DMS114 treated with DMSO at 0.1 percent for 48 hours (cell line): ENCODE measurements at regions not wholly inside any gene's neighbourhood (a gene's known extent, or its start where the extent isn't known, plus 50 kb on each side); places are given as distances from the start of the nearest gene placed in this dataset.
"Not testable (repeated sequence)": the region's sequence is repeated elsewhere in the genome, so short reads cannot be mapped to it uniquely, and the experiment has no call there.

ENCODE experiments used
- DNase-seq: peaks from one replicate; lab custom pipeline; 2025; ENCODE audit not compliant: unreplicated experiment; lab: John Stamatoyannopoulos, UW

- DNase-seq = no peak
Measured at GRCh38 chr10:8830876-8831275, 776.4 kb downstream of the GATA3 start.

DNA sequence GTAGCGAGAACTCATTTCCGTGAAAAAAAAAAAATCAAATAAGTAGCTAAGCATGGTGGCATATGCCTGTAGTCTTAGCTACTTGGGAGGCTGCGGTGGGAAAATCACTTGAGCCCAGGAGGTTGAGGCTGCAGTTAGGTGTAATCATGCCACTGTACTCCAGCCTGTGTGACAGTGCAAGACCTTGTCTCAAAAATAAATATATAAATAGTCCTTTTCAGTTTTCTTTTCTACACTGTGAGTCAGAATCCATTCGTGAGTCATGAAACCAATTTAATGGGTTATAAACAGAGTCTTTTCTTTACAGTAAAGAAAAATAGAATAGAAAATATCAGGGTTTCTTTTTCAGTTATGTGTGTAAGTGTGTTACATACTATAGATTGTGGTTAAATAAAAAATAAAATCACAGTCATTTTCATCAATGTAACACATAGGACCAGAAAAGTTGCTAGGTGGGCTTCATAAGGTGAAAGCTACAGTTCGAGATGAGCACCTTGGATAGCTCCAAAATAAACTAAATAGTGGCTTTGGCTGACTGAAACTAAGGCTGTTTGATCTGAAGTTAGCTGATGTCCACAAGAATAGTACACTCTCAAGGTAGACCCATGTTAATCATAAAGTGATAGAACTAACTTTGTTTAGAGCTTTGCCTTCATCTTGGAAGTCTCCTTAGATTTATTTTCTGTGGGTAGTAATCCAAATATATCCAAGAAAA, 781.1 kb downstream of the GATA3 start:
- no peak for DNase-seq

DNA sequence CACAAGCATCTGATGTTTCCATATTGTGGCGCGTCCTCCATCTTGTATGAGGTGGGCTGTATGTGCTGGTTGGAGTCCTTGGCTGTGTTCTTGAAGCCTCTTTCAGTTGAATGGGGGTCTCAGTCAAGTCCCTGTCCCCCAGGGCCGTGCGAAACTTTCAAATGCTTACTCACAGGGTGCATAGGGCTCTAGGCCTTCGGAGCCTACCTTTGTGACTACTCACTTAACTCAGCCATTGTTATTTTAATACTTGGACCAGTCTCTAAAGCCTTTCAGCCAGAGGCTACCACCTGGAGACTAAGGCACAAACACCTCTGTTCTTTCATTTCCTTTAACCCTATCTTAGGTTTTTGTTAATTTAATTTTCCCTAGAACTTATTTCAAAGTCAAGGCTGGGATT, 785.9 kb downstream of the GATA3 start:
- no peak for DNase-seq

DNA sequence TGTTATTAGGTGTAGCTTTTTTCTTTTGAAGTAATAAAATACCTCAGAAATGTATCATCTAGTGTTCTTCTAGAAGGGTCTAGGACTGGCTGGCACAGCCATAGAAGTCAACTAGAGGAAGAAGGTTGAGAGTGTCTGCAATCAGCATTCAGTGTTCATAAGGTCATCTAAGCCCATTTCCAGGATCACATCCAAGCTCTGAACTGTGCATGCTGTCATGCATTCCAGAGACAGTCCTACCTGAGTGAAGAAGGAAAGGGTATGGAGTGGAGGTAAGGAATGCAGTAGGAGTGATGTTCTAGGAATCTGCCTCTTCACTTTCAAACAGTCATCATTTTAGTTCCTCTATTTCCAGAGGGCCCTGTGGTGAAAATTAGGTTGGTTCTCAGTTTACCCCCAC, 789.7 kb downstream of the GATA3 start:
- DNase-seq = no peak

- no peak for DNase-seq
Measured at GRCh38 chr10:8852546-8852945, 798.1 kb downstream of the GATA3 start.

DNA sequence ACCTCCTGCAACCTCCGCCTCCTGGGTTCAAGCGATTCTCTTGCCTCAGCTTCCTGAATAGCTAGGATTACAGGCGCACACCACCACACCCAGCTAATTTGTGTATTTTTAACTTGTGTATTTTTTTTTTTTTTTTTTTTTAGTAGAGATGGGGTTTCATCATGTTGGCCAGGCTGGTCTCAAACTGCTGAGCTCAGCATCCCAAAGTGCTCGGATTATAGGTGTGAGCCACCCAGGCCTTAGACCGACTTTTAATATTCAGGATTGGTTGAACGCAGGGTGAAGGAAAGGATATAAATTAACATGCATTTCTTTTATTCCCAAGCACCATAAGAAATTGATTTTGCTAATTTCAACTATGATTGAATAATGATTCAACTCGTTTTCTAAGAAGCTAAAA, 798.6 kb downstream of the GATA3 start:
- DNase-seq = no peak

GRCh38 chr10:8868924-8869323, 814.4 kb downstream of the GATA3 start:
- not testable (repeated sequence) for DNase-seq

GRCh38 chr10:8873310-8873709, 818.8 kb downstream of the GATA3 start:
- peak; percentile 3 for DNase-seq

DNA sequence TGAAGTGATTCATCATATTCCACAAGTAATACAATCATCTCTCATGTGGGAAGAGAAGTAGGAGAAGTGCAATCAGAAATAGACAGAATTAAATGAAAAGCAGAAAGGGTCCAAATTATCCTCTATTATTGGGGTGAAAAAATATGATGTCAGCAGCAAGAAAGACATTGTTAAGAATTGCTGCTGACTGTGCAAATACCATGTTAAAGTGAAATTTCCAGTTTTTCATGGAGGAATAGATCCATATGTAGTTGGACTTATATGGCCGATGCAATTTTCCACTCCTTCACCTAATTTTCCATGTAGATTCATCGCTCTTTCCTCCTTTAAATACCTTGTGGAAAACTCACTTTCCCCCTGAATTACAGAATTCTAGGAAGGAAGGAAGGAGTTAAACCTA, 819.8 kb downstream of the GATA3 start:
- DNase-seq = no peak

DNA sequence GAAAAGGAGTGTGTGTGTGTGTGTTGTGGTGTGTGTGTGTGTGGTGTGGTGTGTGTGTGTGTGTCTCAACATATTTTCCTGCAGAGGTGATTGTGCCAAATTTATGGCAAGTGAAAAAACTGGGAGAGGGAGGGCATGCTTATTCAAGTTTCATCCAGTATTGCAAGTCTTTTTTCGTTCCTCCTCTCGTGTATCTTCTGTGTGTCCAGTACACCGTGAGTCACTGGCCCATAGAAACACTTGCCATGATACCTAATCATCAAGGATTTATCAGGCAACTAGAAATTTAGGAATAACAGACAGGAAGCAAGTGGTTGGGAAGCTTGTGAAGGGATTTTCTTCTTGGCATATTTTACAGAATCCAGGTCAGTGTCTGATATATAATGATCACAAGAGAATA, 820.5 kb downstream of the GATA3 start:
- no peak for DNase-seq

DNA sequence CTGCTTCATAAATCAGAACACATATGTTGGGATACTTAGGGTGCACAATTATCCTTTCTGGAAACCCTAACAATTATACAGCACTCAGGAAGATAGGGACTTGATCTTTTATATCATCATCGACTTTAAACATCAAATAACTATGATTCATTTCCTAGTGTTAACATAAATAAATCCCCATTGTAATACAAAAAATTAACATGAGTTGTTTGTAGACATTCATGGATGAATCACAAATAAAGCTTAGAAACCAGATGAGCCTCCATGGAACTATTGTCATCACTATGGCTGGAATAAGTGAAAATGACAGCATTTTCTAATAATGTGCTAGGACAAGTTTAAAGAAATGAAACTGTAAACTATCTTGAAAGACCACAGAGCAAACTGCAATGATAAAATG, 821.7 kb downstream of the GATA3 start:
- DNase-seq = no peak

- DNase-seq = no peak
Measured at GRCh38 chr10:8889538-8889937, 835.0 kb downstream of the GATA3 start.

DNA sequence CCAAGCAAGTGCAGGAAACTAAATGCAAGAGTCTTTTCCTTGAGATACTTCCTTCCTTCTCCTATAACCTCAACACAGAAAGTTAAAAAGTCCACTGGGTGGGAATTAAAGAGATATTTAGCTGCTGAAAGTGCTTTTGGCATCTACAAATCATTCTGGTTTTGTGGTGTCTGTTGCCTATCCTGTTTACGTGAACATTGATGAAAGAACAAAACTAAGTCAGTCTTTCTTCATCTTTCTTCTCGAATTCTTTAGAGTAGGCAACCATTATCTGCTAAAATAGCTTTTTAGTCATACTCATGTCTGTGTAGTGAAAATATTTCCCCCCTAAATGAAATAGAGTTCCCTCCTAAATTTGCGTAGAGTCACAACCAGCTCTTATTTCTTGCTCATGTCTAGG, 838.6 kb downstream of the GATA3 start:
- no peak for DNase-seq

DNA sequence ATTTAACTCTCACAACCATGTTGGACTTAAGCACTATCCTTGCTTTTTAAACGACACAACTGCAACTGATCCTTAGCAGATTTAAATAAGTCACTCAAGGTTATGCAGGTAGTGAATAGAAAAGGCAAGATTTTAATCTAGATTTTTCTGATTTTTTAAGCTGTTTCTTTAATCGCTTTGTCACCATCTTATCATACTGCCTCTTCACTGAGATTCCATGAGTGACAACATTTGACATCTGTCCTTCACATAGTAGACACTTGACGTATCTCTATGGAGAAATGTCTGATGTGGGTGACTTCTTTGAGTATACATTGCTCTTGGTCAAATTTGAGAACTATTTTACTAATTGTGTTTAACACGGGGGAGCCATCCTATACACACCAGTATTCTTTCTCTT, 839.7 kb downstream of the GATA3 start:
- no peak for DNase-seq

- no peak for DNase-seq
Measured at GRCh38 chr10:8897769-8898168, 843.3 kb downstream of the GATA3 start.

DNA sequence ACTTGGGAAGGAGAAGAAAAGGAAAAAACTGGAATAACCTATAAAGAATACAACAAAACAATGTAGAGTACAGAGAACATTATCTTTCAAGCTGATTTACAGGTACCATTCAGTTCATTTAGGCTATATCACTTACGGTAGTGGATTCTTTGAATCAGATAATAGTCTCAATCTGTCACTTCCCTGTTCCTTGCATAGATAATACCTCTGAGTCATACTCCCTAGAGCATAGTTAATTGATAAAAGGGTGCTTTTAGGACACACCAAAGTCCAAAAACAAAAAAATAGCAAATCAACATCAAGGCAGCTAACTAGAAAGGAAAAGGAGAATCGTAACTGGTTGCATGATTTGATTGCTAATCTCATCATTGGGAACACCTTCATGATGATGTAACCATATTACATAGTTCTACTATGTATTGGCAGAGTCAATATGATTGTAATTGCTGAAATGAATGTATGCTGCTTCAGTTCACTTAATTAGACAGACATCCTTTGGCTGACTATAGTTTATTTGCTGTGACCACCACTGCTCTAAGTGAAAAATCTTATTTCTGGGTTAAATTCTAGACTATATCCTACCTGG, 844.4 kb downstream of the GATA3 start:
- no peak for DNase-seq

DNA sequence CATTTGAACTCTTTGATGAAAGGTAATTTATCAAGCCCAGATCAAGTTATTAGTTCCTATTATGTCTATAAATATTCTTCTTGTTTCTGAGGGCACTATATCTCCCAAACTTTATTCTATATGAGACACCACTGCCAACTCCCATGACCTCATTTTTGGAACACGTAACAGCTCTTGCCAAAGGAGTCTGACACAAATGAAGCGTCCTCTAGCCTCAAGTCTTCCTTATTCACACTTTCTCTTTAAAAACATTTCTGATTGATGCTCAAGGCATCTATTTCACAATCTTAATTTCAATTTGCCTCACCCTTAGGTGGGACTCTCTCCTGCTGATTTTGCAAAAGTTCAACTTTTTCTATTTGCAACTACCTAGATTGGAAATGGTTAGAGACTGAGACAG, 848.4 kb downstream of the GATA3 start:
- no peak for DNase-seq

- no peak for DNase-seq
Measured at GRCh38 chr10:8908013-8908412, 853.5 kb downstream of the GATA3 start.

- no peak for DNase-seq
Measured at GRCh38 chr10:8910314-8910713, 855.8 kb downstream of the GATA3 start.

- no peak for DNase-seq
Measured at GRCh38 chr10:8911032-8911431, 856.5 kb downstream of the GATA3 start.

DNA sequence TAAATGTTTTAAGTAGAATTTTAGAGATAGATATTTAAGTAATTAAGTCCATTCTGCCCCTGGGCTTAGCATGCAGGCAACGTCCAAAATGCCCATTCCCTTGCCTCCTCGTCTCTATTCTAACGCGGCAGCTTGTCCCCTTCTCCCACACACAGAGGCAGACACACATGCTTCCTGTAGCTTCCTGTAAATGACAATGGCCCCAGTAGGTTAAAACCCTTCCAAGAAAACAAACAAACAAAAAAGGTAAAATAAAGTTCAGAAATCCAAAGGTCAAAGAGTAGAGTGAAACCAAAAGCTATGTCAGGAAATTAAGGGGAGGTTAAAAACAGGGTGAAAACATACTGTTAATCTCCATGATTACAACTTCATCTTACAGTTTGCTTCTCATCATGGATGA, 857.6 kb downstream of the GATA3 start:
- DNase-seq = no peak

- no peak for DNase-seq
Measured at GRCh38 chr10:8913720-8914119, 859.2 kb downstream of the GATA3 start.

GRCh38 chr10:8919280-8919679, 864.8 kb downstream of the GATA3 start:
- DNase-seq = no peak
